ENCODE measurements at regions not wholly inside any gene's neighbourhood (a gene's known extent, or its start where the extent isn't known, plus 50 kb on each side); places are given as distances from the start of the nearest gene placed in this dataset.

DNA sequence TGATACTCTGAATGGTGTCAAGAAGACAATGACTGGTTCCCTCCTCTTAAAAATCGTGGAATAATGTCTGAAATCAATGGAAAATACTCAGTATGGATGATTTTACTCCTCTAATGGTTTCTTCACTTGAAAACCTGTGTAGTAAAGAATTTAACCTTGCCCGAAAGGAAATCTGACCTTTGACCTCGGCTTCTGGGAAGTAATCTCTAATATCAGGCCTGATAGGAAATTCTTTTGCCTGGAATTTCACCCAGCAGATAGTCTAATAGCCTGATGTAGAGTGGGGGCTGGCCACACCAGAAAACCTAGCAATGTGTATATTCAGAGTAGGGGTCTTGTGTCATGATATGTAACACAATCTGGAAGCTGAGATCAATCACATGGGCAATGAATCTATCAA is 91.5 kb upstream of the GOLIM4 start:
- Histone ChIP-seq H3K36me3 (no peaks in the 10 kb centered on the region), H3K4me1 (no peaks in the 10 kb centered on the region), H3K9me3 (no peaks in the 10 kb centered on the region), H3K27ac (no peak overlapping the region), H3K4me3 (replicated peaks in 1 of 3) (no peak overlapping the region), H3K27me3 (no peaks in the 10 kb centered on the region)
- intact Hi-C loops (cut with DNase I) = no loop called here
- WGBS, 2 donors = 84 to 90% methylated on average over 3 of the region's 3 CpGs
- no peak for DNase-seq
- TF ChIP-seq CTCF (IDR thresholded peaks at IDR 0.05) = no peak
- no peak for TF ChIP-seq POLR2A (IDR thresholded peaks at IDR 0.05)

GRCh38 chr3:168186293-168186983 is 90.7 kb upstream of the GOLIM4 start:
- no peak overlapping the region for H3K27ac ChIP-seq
- no peak for TF ChIP-seq CTCF (IDR thresholded peaks at IDR 0.05)
- no peak for TF ChIP-seq POLR2A (IDR thresholded peaks at IDR 0.05)
- H3K9me3 ChIP-seq = no peaks in the 10 kb centered on the region
- no peaks in the 10 kb centered on the region for H3K27me3 ChIP-seq
- no peaks in the 10 kb centered on the region for H3K4me1 ChIP-seq
- DNase-seq = no peak
- H3K4me3 ChIP-seq (replicated peaks in 1 of 3) = no peak overlapping the region
- intact Hi-C loops (cut with DNase I) = no loop called here
- 59 to 66% methylated on average over 5 of the region's 5 CpGs for WGBS, 2 donors
- no peaks in the 10 kb centered on the region for H3K36me3 ChIP-seq

GRCh38 chr3:168183774-168184173 is 88.0 kb upstream of the GOLIM4 start:
- H3K36me3 ChIP-seq = no peaks in the 10 kb centered on the region
- no peak for TF ChIP-seq CTCF (IDR thresholded peaks at IDR 0.05)
- no peak for TF ChIP-seq POLR2A (IDR thresholded peaks at IDR 0.05)
- no peak overlapping the region for H3K27ac ChIP-seq
- WGBS, 2 donors = 24 to 25% methylated on average over 1 of the region's 1 CpG
- DNase-seq = no peak
- H3K4me3 ChIP-seq (replicated peaks in 1 of 3) = no peak overlapping the region
- intact Hi-C loops (cut with DNase I) = no loop called here
- H3K9me3 ChIP-seq = no peaks in the 10 kb centered on the region
- no peaks in the 10 kb centered on the region for H3K4me1 ChIP-seq
- H3K27me3 ChIP-seq = no peaks in the 10 kb centered on the region

DNA sequence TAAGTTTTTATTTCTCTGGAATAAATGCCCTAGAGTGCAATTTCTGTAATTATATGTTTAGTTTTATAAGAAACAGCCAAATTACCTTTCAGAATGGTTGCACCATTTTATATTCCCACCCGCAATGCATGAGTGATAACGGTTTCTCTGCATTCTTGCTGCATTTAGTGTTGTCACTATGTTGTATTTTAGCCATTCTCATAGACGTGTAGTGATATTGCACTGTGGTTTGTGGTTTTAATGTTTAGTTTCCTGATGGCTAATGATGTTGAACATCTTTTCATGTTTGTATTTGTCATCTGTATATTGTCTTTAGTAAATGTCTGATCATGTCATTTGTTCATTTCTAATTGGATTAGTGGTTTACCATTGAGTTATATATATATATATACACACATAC is 73.0 kb upstream of the GOLIM4 start:
- intact Hi-C loops (cut with DNase I) = no loop called here
- no peaks in the 10 kb centered on the region for H3K27me3 ChIP-seq
- TF ChIP-seq CTCF (IDR thresholded peaks at IDR 0.05) = no peak
- no peak for TF ChIP-seq POLR2A (IDR thresholded peaks at IDR 0.05)
- no peak overlapping the region for H3K27ac ChIP-seq
- H3K36me3 ChIP-seq = no peaks in the 10 kb centered on the region
- no peak overlapping the region for H3K4me3 ChIP-seq (replicated peaks in 1 of 3)
- 67 to 71% methylated on average over 3 of the region's 3 CpGs for WGBS, 2 donors
- H3K9me3 ChIP-seq = no peaks in the 10 kb centered on the region
- no peaks in the 10 kb centered on the region for H3K4me1 ChIP-seq
- DNase-seq = no peak

DNA sequence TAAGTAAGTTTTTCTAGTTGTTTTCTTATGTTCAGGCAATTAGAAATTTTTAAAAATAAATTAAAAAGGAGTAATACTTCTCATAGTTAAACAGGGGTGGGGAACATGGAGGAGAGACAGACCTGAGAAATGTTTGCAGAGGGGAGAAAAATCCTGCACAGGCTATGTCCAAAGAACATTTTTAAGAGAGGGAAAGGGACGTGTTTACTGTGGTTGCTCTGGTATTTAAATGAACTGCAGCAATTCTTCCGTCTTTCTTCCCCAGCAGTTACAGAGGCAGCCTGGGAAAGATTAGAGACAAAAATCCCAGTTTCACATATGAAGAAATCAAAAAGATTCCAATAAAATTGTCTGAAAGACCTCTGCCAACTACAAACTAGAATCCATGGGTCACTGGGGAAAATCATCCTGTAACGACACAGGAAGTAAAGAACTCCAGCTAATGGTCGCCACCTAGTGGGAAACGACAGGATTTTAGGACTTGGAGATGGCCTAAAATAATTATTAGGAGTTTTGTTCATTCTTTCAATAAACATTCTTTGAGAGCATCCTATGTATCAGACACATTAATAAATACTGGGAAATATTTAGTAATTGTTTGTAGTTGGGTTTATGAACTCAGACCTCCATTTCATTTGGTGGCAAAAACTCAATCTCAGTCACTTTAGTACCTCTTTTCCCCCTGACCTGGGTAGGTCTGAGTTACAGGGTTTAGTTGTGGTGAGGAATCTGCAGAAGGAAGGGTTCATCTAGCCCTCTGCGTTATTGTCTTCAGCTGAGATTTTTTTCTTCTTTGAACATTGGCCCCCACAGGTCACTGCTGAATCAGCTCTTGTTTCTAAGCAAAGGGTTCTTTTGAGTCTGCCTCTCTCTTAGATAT is 69.9 kb upstream of the GOLIM4 start:
- intact Hi-C loops (cut with DNase I) = loop anchor here (2.0 kb wide), 1 partner anchor 119 kb away; no protein-coding TSS in a partner anchor
- H3K4me1 ChIP-seq = no peaks in the 10 kb centered on the region
- H3K36me3 ChIP-seq = no peaks in the 10 kb centered on the region
- H3K27ac ChIP-seq = no peak overlapping the region
- WGBS, 2 donors = 15 to 17% methylated on average over 6 of the region's 6 CpGs
- H3K9me3 ChIP-seq = no peaks in the 10 kb centered on the region
- H3K27me3 ChIP-seq = no peaks in the 10 kb centered on the region
- TF ChIP-seq POLR2A (IDR thresholded peaks at IDR 0.05) = no peak
- TF ChIP-seq CTCF (IDR thresholded peaks at IDR 0.05) = peak; percentile 33 to 84 (median 76)
- peak; percentile 52 to 67 for DNase-seq
- no peak overlapping the region for H3K4me3 ChIP-seq (replicated peaks in 1 of 3)

Data from thyroid gland (tissue), 4 donors.